Peyer's patch (tissue), 4 donors: ENCODE measurements at regions not wholly inside any gene's neighbourhood (a gene's known extent, or its start where the extent isn't known, plus 50 kb on each side); places are given as distances from the start of the nearest gene placed in this dataset.

Experiments
- CTCF ChIP-seq, 6 experiments: fragments of 450-650 bp in 4 of 6; fragments of 200-600 bp in 2 of 6; sonication (generic) in 1 of 6; IDR thresholded peaks; one replicate each; pipeline ENCODE4 v1.5.1; 2017 to 2019; ENCODE audit warnings: antibody characterized with exemption in 6 of 6, mild to moderate bottlenecking in 3 of 6, moderate library complexity in 1 of 6
- POLR2A ChIP-seq, 2 donors: fragments of 450-650 bp; IDR thresholded peaks; one replicate each; pipeline ENCODE4 v1.5.1; 2017; ENCODE audit warnings: antibody characterized with exemption in 2 of 2, mild to moderate bottlenecking in 2 of 2, moderate library complexity in 2 of 2

- TF ChIP-seq CTCF (IDR thresholded peaks at IDR 0.05), result no peak
- TF ChIP-seq POLR2A (IDR thresholded peaks at IDR 0.05), result no peak
Observed at GRCh38 chr2:194564422-194564821, 1092.6 kb upstream of the SLC39A10 start.
